Hematopoietic multipotent progenitor cell treated with erythropoietin and hydrocortisone succinate and interleukin-3 and kit ligand, for 8 days (in vitro differentiated cells): ENCODE measurements at regions not wholly inside any gene's neighbourhood (a gene's known extent, or its start where the extent isn't known, plus 50 kb on each side); places are given as distances from the start of the nearest gene placed in this dataset.
"Not testable (repeated sequence)": the region's sequence is repeated elsewhere in the genome, so short reads cannot be mapped to it uniquely, and the experiment has no call there.

Experiments
- DNase-seq: peaks from one replicate; pipeline ENCODE4 v3.0.0-alpha.2; 2015

GRCh38 chr4:14336656-14337055, 665.6 kb upstream of the CPEB2 start:
- no peak for DNase-seq

- no peak for DNase-seq
These were observed 664.2 kb upstream of the CPEB2 start for GRCh38 chr4:14337892-14338584.

DNA sequence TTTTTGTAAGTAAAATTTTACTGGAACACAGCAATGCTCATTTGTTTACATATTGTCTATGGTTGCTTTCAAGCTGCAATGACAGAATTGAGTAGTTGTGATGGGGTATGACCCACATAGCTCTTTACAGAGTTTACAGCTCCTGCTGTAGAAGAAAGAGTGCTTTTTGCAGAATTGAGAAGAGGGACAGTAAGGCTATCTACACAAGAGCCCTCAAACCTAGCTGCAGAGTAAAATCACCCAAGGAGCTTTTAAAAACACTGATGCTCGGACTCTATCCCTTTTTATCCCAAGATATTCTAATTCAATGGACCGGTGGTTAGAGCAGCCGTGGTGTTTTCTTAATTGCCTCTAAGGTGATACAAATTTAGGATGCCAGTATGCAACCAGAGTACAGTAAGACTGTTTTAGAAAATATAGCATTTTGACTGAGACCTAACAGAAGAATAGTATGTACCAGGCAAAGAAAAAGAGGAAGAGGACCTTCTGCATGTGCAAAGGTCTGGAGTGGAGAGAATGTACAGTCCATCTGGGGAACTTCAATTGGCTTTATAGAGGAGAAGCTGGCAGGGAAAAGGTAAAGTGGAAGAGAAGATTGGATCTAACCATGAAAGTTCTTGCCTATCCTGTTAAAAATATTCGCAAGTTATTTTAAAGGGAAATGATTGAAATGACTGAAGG, 663.6 kb upstream of the CPEB2 start:
- DNase-seq: no peak

DNA sequence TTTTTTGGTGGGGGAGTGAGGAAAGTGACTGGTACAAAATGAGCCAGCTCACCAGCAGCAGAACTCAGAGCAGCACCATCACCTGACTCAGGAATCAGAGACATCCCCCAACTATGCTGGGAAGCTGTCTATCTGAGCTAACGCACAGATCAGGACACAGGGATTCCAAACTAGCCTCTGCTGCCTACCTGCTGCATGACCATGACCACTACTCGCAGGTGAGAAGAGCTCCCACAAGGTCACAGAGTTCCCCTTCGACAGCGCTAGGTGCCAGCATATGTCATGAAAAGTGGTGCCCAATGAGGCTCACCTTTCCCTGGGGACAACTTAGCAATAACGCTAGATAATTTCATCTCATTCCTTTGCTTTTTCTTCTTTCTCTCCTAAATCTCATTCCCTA, 662.6 kb upstream of the CPEB2 start:
- DNase-seq: no peak

DNA sequence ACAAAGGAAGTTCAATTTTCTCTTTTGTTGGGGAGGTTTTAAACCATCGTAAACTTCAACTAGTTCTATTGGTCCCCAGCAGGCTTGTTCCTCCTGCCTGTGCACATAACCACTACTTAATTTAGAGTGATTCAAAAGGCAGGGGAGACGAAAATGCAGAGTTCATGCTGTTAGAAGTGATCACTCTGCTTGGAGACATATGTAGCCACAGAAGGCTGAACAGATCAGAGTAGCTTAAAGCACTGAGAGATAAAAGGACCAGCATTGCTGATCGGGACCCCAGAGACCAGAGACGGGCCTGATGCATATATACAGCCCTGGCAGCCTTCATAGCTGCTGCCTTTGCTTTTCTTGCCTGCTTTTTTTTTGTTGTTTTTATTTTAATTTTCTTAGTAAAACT, 662.0 kb upstream of the CPEB2 start:
- no peak for DNase-seq

- no peak for DNase-seq
These were observed 658.3 kb upstream of the CPEB2 start for GRCh38 chr4:14343961-14344360.

DNA sequence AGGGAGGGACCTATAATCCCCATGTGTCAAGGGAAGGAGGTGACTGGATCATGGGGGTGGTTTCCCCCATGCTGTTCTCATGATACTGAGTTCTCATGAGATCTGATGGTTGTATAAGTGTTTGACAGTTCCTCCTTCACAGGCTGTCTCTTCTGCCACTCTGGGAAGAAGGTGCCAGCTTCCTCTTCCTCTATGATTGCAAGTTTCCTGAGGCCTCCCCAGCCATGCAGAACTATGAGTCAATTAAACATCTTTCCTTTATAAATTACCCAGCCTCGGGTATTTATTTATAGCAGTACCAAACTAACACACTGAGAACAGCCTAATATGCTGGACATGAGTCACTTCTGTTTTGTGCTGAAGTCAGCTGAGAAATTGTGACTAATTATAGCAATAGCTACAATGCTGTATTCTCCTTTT, 656.9 kb upstream of the CPEB2 start:
- DNase-seq: no peak

GRCh38 chr4:14347526-14347925, 654.8 kb upstream of the CPEB2 start:
- no peak for DNase-seq

DNA sequence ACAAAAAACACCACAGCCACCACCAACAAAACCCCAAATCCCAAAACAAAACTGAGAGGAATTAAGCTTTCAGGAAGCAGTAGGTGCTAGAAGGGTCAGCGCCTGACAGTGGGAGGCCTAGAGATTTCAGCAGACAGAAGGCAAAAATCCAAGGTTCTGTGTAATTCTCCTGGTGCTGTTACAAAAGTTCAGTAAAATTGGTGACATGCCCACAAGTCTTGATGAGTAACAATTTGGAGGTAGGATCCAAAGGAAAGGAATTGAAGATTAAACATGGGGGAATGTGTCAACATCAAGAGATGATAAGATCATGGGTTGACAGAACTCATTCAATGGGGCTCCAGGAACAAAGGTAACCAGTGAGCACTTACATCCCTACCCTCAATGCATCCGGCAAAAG, 653.8 kb upstream of the CPEB2 start:
- no peak for DNase-seq

DNA sequence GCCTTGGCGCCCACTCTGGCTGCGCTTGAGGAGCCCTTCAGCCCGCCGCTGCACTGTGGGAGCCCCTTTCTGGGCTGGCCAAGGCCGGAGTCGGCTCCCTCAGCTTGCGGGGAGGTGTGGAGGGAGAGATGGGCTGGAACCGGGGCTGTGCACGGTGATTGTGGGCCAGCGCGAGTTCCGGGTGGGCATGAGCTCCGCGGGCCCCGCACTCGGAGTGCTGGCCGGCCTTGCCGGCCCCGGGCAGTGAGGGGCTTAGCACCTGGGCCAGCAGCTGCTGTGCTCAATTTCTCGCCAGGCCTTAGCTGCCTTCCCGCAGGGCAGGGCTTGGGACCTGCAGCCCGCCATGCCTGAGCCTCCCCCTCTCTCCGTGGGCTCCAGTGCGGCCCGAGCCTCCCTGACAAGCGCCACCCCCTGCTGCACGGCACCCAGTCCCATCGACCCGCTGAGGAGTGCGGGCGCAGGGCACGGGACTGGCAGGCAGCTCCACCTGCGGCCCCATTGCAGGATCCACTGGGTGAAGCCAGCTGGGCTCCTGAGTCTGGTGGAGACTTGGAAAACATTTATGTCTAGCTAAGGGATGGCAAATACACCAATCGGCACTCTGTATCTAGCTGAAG, 643.6 kb upstream of the CPEB2 start:
- not testable (repeated sequence) for DNase-seq

DNA sequence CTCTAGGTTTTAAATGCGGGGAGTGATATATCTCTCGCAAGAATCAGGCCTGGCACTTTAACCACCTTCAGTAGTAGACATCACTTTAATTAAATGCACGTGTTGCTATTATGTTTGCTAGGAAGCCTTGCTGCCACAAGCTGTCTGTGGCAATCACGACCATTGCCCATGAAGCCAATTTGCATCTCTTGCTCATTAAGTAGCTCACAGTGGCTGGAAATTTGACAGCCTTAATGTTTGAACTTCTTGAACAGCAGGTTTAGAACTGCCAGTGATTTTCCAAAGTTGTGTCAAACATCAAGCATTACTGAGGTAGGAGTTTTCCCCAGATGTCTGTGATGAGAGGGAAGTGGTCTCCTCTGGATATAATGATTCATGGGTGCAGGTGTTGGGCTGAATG, 642.3 kb upstream of the CPEB2 start:
- DNase-seq: no peak

DNA sequence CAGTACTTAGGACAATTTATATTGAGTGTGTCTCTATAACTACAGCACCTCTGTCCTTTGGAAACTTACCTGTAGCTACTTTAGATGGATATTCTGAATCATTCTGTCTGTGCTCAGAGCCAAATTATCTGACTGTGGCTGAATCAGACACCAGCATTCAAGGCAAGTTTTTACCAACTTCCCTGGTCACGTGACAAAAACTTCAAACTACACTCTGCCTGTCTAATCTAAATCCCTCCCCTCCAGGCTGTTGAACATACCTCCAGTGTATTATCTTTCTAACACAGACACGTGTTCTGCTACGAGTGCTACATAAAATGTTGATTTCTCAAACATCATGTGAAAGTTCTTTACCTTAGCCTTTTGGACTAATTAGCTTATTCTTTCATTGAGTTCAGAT, 641.2 kb upstream of the CPEB2 start:
- peak; percentile 80 for DNase-seq

- no peak for DNase-seq
These were observed 639.9 kb upstream of the CPEB2 start for GRCh38 chr4:14362385-14362784.

DNA sequence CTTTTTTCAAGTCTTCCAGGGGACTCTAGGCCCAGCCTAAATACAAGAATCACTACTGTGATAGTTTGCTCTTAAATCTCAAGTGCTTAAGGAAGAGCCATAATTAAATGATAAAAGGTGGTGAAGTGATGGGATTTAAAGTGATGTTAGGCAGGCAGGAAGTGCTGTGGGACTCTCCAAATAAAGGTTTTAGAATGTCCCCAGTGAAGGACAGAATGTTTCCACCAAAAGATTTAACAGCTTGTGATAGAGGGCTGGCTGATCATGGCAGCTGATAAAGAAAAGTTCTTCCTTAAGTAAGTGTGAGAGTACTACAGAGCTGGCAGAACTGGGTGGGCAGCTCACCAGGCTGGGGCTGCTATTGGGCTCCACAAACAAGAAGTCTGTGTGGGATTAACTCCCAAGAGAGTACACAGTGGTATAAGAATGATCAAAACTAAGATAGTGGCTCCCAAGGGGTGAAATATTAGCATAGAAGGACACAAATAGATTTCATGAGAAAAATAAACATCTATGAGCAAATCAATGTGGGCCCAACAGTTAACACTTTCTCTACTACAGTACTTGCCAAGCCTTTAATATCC, 637.2 kb upstream of the CPEB2 start:
- DNase-seq: no peak

GRCh38 chr4:14368391-14368790, 633.9 kb upstream of the CPEB2 start:
- DNase-seq: no peak

DNA sequence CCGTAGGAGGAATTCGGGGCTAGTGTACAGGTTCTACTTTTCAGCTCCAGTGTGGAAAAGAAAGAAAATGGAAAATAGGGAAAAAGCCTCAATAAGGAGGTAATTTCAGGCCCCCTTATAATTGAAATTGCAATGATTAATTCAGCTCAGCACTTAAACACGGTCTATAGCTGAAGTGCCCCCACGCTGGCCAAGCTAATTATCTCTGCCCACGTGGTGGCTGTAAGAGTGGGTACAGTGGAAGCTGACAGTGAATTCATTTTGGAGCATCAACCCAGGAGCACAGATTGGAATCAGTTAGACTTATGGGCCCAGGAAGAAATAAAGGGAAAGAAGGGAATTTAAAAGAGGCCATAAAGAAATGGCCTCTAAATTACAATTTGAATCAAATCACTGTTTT, 631.1 kb upstream of the CPEB2 start:
- no peak for DNase-seq

GRCh38 chr4:14375816-14376215, 626.5 kb upstream of the CPEB2 start:
- DNase-seq: no peak

- no peak for DNase-seq
These were observed 623.1 kb upstream of the CPEB2 start for GRCh38 chr4:14379183-14379582.

DNA sequence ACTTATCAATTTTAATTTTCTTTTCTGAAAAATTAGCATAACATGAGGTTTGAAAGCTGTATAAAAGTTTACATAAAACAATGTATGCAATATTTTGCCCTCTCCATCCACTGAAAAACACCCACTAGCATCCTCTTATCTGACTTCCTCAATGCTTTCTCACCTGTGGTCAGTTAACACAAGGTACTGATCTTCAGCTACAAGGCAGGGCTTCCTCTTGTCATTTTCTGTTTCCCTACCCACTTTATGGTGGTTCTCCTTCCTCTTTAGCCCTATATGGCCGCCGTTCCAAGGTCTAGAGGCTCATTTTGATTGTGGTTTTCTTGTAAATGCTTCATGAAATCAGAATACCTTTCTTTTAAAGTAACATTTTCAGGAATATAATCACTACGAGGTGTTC, 618.6 kb upstream of the CPEB2 start:
- DNase-seq: no peak

GRCh38 chr4:14384824-14385223, 617.5 kb upstream of the CPEB2 start:
- DNase-seq: no peak

GRCh38 chr4:14386196-14386595, 616.1 kb upstream of the CPEB2 start:
- no peak for DNase-seq

- DNase-seq: no peak
These were observed 614.6 kb upstream of the CPEB2 start for GRCh38 chr4:14387647-14388046.

DNA sequence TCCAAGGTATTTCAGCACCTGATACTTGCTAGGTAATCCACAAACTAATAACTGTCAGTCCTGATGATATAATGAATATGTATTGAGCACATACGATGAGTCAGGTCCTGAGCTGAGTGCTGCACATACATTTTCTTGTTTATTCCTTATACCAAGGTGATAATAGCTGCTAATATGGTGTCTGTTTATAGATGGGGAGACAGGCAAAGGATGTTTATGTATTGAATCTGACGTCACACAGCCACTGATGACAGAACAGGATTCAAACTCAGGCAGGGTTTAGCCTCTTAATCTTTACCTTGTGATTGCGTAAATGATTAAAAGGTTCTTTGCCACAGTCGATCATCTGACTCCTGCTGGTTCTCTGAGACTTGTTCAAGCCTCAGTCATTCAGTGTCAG, 609.9 kb upstream of the CPEB2 start:
- DNase-seq: no peak

- no peak for DNase-seq
These were observed 606.1 kb upstream of the CPEB2 start for GRCh38 chr4:14396183-14396582.
